IMR-90 (cell line): ENCODE measurements at regions not wholly inside any gene's neighbourhood (a gene's known extent, or its start where the extent isn't known, plus 50 kb on each side); places are given as distances from the start of the nearest gene placed in this dataset.
"Not testable (repeated sequence)": the region's sequence is repeated elsewhere in the genome, so short reads cannot be mapped to it uniquely, and the experiment has no call there.

Source experiments
- ATAC-seq: fragments of 200-7000 bp; cut with Tn5 transposase; 2 replicates; pipeline ENCODE4 v1.9.1; 2020; ENCODE audit warnings: low read depth, mild to moderate bottlenecking, moderate library complexity
- BruUV-seq: library from RNA; stranded (reverse); fragments of 400-500 nt; replicated peaks from 2 replicates; lab custom pipeline; 2021; lab: Mats Ljungman, UMichigan
- CTCF ChIA-PET: fragments of 300-600 bp; formaldehyde crosslinking; extraction: SDS; loops from one replicate; lab custom pipeline; 2021; ENCODE audit warnings: antibody characterized with exemption; lab: Yijun Ruan, JAX
- POLR2A ChIA-PET: fragments of 300-600 bp; sonication (Branson Sonifier 250); formaldehyde crosslinking; loops from one replicate; lab custom pipeline; 2022; ENCODE audit warnings: antibody characterized with exemption; ENCODE audit not compliant: unreplicated experiment; lab: Charles Lee
- DNase-seq: peaks from one replicate; pipeline ENCODE4 v3.0.0; 2013
- H2AFZ ChIP-seq: replicated peaks from 2 replicates; pipeline ENCODE3; 2013; ENCODE audit warnings: low read length, mild to moderate bottlenecking; ENCODE audit not compliant: poor library complexity
- H2AK5ac ChIP-seq: 2 replicates; pipeline ENCODE4 v1.6.1; 2013; ENCODE audit warnings: low read depth, low read length, inconsistent platforms
- H2AK9ac ChIP-seq: replicated peaks from 2 replicates; pipeline ENCODE3; 2013; ENCODE audit warnings: mild to moderate bottlenecking, low read depth, low read length, moderate library complexity; ENCODE audit not compliant: poor library complexity
- H2BK120ac ChIP-seq: 2 replicates; pipeline ENCODE4 v1.6.1; 2013; ENCODE audit warnings: low read depth, low read length, inconsistent platforms
- H2BK15ac ChIP-seq: 3 replicates; pipeline ENCODE4 v1.6.1; 2013; ENCODE audit warnings: low read depth, low read length, inconsistent platforms
- H2BK20ac ChIP-seq: 2 replicates; pipeline ENCODE4 v1.6.1; 2013; ENCODE audit warnings: low read depth, mild to moderate bottlenecking, inconsistent platforms, low read length, moderate library complexity
- H2BK5ac ChIP-seq: 2 replicates; pipeline ENCODE4 v1.6.1; 2013; ENCODE audit warnings: mild to moderate bottlenecking, low read depth, low read length, inconsistent platforms; ENCODE audit not compliant: poor library complexity, severe bottlenecking
- H3K14ac ChIP-seq: replicated peaks from 2 replicates; pipeline ENCODE4 v1.6.1; 2013; ENCODE audit warnings: low read depth, low read length, inconsistent platforms
- H3K18ac ChIP-seq: 2 replicates; pipeline ENCODE4 v1.6.1; 2013; ENCODE audit warnings: low read depth, low read length, control low read depth
- H3K23ac ChIP-seq: 2 replicates; pipeline ENCODE4 v1.6.1; 2013; ENCODE audit warnings: low read depth, low read length, inconsistent platforms
- H3K27ac ChIP-seq: 2 replicates; pipeline ENCODE4 v1.5.1; 2013; ENCODE audit warnings: mild to moderate bottlenecking, control low read depth, low read length; ENCODE audit not compliant: insufficient read depth
- H3K27me3 ChIP-seq: 2 replicates; pipeline ENCODE4 v1.6.1; 2013; ENCODE audit warnings: low read length; ENCODE audit not compliant: control insufficient read depth, insufficient read depth
- H3K36me3 ChIP-seq: 2 replicates; pipeline ENCODE4 v1.6.1; 2013; ENCODE audit warnings: low read length, mixed read lengths; ENCODE audit not compliant: control insufficient read depth, insufficient read depth
- H3K4ac ChIP-seq: 2 replicates; pipeline ENCODE4 v1.6.1; 2013; ENCODE audit warnings: low read depth, low read length, inconsistent platforms
- H3K4me1 ChIP-seq: 2 replicates; pipeline ENCODE4 v1.6.1; 2013; ENCODE audit warnings: low read length, mixed read lengths; ENCODE audit not compliant: control insufficient read depth, insufficient read depth
- H3K4me2 ChIP-seq: 2 replicates; pipeline ENCODE4 v1.6.1; 2013; ENCODE audit warnings: low read depth, mild to moderate bottlenecking, control low read depth, low read length, moderate library complexity
- H3K4me3 ChIP-seq: 2 replicates; pipeline ENCODE4 v1.5.1; 2013; ENCODE audit warnings: low read depth, mild to moderate bottlenecking, control low read depth, low read length, moderate library complexity; ENCODE audit not compliant: insufficient read depth
- H3K56ac ChIP-seq: 2 replicates; pipeline ENCODE4 v1.6.1; 2013; ENCODE audit warnings: low read length, inconsistent platforms; ENCODE audit not compliant: insufficient read depth; ENCODE audit errors: extremely low read depth
- H3K79me1 ChIP-seq, 2 experiments: 2 replicates each; pipeline ENCODE4 v1.6.1; 2013; ENCODE audit warnings: low read length in 2 of 2, inconsistent platforms in 1 of 2, low read depth in 1 of 2
- H3K9ac ChIP-seq: 2 replicates; pipeline ENCODE4 v1.6.1; 2013; ENCODE audit warnings: low read depth, low read length, control low read depth
- H3K9me1 ChIP-seq: 2 replicates; pipeline ENCODE4 v1.6.1; 2013; ENCODE audit warnings: low read length, inconsistent platforms; ENCODE audit not compliant: insufficient read depth
- H3K9me3 ChIP-seq: 2 replicates; pipeline ENCODE4 v1.6.1; 2013; ENCODE audit warnings: low read length; ENCODE audit not compliant: control insufficient read depth, insufficient read depth
- H4K20me1 ChIP-seq: 2 replicates; pipeline ENCODE4 v1.6.1; 2013; ENCODE audit warnings: low read length, inconsistent platforms; ENCODE audit not compliant: insufficient read depth
- H4K5ac ChIP-seq: 2 replicates; pipeline ENCODE4 v1.6.1; 2013; ENCODE audit warnings: mild to moderate bottlenecking, low read depth, low read length, control low read depth
- H4K8ac ChIP-seq, 2 experiments: 2 replicates each; pipeline ENCODE4 v1.6.1; 2013; ENCODE audit warnings: low read depth in 2 of 2, low read length in 2 of 2, control low read depth in 1 of 2, inconsistent platforms in 1 of 2
- H4K91ac ChIP-seq: 2 replicates; pipeline ENCODE4 v1.6.1; 2013; ENCODE audit warnings: low read depth, low read length, inconsistent platforms; ENCODE audit not compliant: insufficient read depth
- WGBS, 2 experiments: methylation state at CpG; one replicate each; pipeline versions ENCODE4 v1.1.5 to v1.1.7; 2013; ENCODE audit warnings: missing lambda C conversion rate in 2 of 2; ENCODE audit not compliant: insufficient read length in 1 of 2; ENCODE audit errors: extremely low coverage in 2 of 2; 5-methylcytosine and 5-hydroxymethylcytosine counted together
- dilution Hi-C: fragments of 300-500 bp; cut with HindIII; formaldehyde crosslinking; loops from one replicate; pipeline ENCODE4 v1.14.3; 2018; ENCODE audit warnings: low sequenced_read_pairs; ENCODE audit not compliant: unreplicated experiment
- in situ Hi-C: fragments of 300-500 bp; cut with MboI; formaldehyde crosslinking; loops from 3 replicates; pipeline ENCODE4 v1.14.3; 2019; ENCODE audit warnings: low sequenced_read_pairs, inconsistent platforms, mixed read lengths
- intact Hi-C: fragments of 100-400 bp; cut with micrococcal nuclease; formaldehyde crosslinking; loops from 2 replicates; pipeline ENCODE4 v1.10.0; 2022

DNA sequence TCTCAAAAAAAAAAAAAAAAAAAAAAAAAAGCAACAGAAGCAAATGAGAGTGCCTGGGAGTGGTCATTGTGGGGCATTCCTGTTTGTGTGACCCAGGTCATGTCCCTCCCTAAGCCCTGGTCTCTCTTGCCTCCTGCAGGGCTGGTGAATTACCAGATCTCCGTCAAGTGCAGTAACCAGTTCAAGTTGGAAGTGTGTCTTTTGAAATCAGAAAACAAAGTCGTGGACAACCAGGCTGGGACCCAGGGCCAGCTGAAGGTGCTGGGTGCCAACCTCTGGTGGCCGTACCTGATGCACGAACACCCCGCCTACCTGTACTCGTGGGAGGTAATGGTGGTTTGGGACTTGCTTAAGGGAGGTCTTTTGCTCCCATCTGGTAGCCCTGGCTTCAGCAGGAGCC is 1362.0 kb downstream of the CDH12 start:
- H3K4me3 ChIP-seq, H3K56ac ChIP-seq, H3K4ac ChIP-seq, intact Hi-C loops, CTCF ChIA-PET, H2AK5ac ChIP-seq, H2BK5ac ChIP-seq, in situ Hi-C loops, H3K9me1 ChIP-seq, H4K91ac ChIP-seq, H3K27ac ChIP-seq, H3K14ac ChIP-seq, H2BK120ac ChIP-seq, H3K4me1 ChIP-seq, H3K79me1 ChIP-seq, H2AK9ac ChIP-seq, H3K36me3 ChIP-seq, H3K23ac ChIP-seq, H4K20me1 ChIP-seq, H3K27me3 ChIP-seq, H4K5ac ChIP-seq, H2AFZ ChIP-seq, dilution Hi-C loops, H3K4me2 ChIP-seq, BruUV-seq, DNase-seq, H3K9ac ChIP-seq, POLR2A ChIA-PET, H4K8ac ChIP-seq, H3K18ac ChIP-seq, H3K9me3 ChIP-seq, ATAC-seq, H2BK15ac ChIP-seq, H2BK20ac ChIP-seq: not testable (repeated sequence)
- WGBS, 2 experiments, result no CpG with 5 or more reads among the region's 6 CpGs

- H3K18ac ChIP-seq, BruUV-seq, H4K8ac ChIP-seq, H3K4ac ChIP-seq, H3K14ac ChIP-seq, H3K79me1 ChIP-seq, H3K23ac ChIP-seq, DNase-seq, H3K4me1 ChIP-seq, H2AK5ac ChIP-seq, H2BK120ac ChIP-seq, H2AK9ac ChIP-seq, H3K56ac ChIP-seq, H3K4me2 ChIP-seq, H3K27me3 ChIP-seq, H2BK5ac ChIP-seq, ATAC-seq, CTCF ChIA-PET, in situ Hi-C loops, H4K91ac ChIP-seq, H2AFZ ChIP-seq, intact Hi-C loops, H4K5ac ChIP-seq, POLR2A ChIA-PET, H3K27ac ChIP-seq, H3K4me3 ChIP-seq, H2BK15ac ChIP-seq, dilution Hi-C loops, H3K9ac ChIP-seq, H3K9me1 ChIP-seq, H4K20me1 ChIP-seq, H2BK20ac ChIP-seq, H3K9me3 ChIP-seq, H3K36me3 ChIP-seq: not testable (repeated sequence)
- no CpG with 5 or more reads among the region's 6 CpGs for WGBS, 2 experiments
Measured at GRCh38 chr5:21488828-21489227, 1364.3 kb downstream of the CDH12 start.
